DOHH2 (cell line): ENCODE measurements at regions not wholly inside any gene's neighbourhood (a gene's known extent, or its start where the extent isn't known, plus 50 kb on each side); places are given as distances from the start of the nearest gene placed in this dataset.

Experiments
- H3F3A ChIP-seq: fragments of 200-600 bp; sonication (generic), shearing (Covaris generic); 2 replicates; pipeline ENCODE4 v1.6.0; 2016; ENCODE audit warnings: antibody characterized with exemption, mild to moderate bottlenecking; ENCODE audit not compliant: control insufficient read depth, insufficient read depth
- H3K27ac ChIP-seq: fragments of 200-600 bp; sonication (generic); 2 replicates; pipeline ENCODE4 v1.5.1; 2014; ENCODE audit warnings: low read depth, mild to moderate bottlenecking, low read length, moderate library complexity
- H3K27me3 ChIP-seq: fragments of 200-600 bp; sonication (generic); 2 replicates; pipeline ENCODE4 v1.6.1; 2014; ENCODE audit warnings: mild to moderate bottlenecking, low read length, mixed read lengths; ENCODE audit not compliant: control insufficient read depth
- H3K36me3 ChIP-seq: fragments of 200-600 bp; sonication (generic); 2 replicates; pipeline ENCODE4 v1.6.1; 2014; ENCODE audit warnings: mild to moderate bottlenecking, low read length, moderate library complexity, mixed read lengths; ENCODE audit not compliant: control insufficient read depth
- H3K4me1 ChIP-seq: fragments of 200-600 bp; sonication (generic); 2 replicates; pipeline ENCODE4 v1.6.1; 2014; ENCODE audit warnings: mild to moderate bottlenecking, low read length, mixed read lengths; ENCODE audit not compliant: control insufficient read depth
- H3K4me2 ChIP-seq: fragments of 200-600 bp; sonication (generic); 2 replicates; pipeline ENCODE4 v1.6.0; 2014; ENCODE audit warnings: mild to moderate bottlenecking, low read length, moderate library complexity
- H3K4me3 ChIP-seq: fragments of 200-600 bp; sonication (generic); 2 replicates; pipeline ENCODE4 v1.5.1; 2014; ENCODE audit warnings: mild to moderate bottlenecking, low read length, mixed read lengths
- H3K79me2 ChIP-seq: fragments of 200-600 bp; sonication (generic); 2 replicates; pipeline ENCODE4 v1.6.1; 2014; ENCODE audit warnings: mild to moderate bottlenecking, low read length, mixed read lengths; ENCODE audit not compliant: control insufficient read depth
- H3K9me2 ChIP-seq: fragments of 200-600 bp; sonication (generic); replicated peaks from 2 replicates; pipeline ENCODE4 v1.6.1; 2014; ENCODE audit warnings: mild to moderate bottlenecking, low read length, mixed read lengths; ENCODE audit not compliant: control insufficient read depth
- H3K9me3 ChIP-seq: fragments of 200-600 bp; sonication (generic); 2 replicates; pipeline ENCODE4 v1.6.1; 2014; ENCODE audit warnings: antibody characterized with exemption, low read length, mixed read lengths; ENCODE audit not compliant: control insufficient read depth, insufficient read depth
- H4K20me1 ChIP-seq: fragments of 200-600 bp; sonication (generic); 2 replicates; pipeline ENCODE4 v1.6.0; 2014; ENCODE audit warnings: low read depth, mild to moderate bottlenecking, antibody characterized with exemption, low read length, moderate library complexity; ENCODE audit not compliant: control insufficient read depth, insufficient read depth
- EZH2phosphoT487 ChIP-seq: fragments of 200-600 bp; sonication (generic); IDR thresholded peaks from 2 replicates; pipeline ENCODE4 v1.6.1; 2017; ENCODE audit warnings: borderline replicate concordance, mild to moderate bottlenecking, antibody characterized with exemption, low read length, moderate library complexity, mixed read lengths
- TF ChIP-seq, protein P1 (sequence below): fragments of 200-600 bp; sonication (generic); IDR thresholded peaks from one replicate; pipeline ENCODE4 v1.5.1; 2014; ENCODE audit warnings: antibody characterized with exemption, mild to moderate bottlenecking, low read depth, low read length; ENCODE audit not compliant: poor library complexity, severe bottlenecking

DNA sequence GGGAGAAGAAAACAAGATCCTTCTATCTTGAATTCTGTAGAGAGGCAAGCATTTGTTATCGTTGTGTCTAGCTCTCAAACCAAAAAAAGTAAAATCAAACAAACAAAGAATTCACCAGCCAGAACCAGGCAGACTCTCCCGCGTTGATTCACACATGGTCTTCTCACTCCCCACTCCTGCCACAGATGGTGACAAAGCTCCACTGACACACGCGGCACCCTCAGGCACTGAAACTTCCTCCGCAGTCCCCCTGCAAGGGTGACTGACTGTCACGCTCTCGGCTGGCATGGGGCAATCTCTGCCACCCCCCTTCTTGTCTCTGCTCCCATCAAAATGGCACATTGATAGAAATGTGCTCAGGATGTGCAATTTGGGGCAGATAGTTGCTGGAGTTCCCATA, 304.9 kb downstream of the DHX15 start:
- no peak overlapping the region for H3K27ac ChIP-seq
- H3K9me3 ChIP-seq, result no peaks in the 10 kb centered on the region
- H3K4me3 ChIP-seq, result no peak overlapping the region
- no peak overlapping the region for H3K4me2 ChIP-seq
- TF ChIP-seq, protein P1, sequence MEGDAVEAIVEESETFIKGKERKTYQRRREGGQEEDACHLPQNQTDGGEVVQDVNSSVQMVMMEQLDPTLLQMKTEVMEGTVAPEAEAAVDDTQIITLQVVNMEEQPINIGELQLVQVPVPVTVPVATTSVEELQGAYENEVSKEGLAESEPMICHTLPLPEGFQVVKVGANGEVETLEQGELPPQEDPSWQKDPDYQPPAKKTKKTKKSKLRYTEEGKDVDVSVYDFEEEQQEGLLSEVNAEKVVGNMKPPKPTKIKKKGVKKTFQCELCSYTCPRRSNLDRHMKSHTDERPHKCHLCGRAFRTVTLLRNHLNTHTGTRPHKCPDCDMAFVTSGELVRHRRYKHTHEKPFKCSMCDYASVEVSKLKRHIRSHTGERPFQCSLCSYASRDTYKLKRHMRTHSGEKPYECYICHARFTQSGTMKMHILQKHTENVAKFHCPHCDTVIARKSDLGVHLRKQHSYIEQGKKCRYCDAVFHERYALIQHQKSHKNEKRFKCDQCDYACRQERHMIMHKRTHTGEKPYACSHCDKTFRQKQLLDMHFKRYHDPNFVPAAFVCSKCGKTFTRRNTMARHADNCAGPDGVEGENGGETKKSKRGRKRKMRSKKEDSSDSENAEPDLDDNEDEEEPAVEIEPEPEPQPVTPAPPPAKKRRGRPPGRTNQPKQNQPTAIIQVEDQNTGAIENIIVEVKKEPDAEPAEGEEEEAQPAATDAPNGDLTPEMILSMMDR, result no peak
- no peak for TF ChIP-seq EZH2phosphoT487
- H3K79me2 ChIP-seq, result no peaks in the 10 kb centered on the region
- no peaks in the 10 kb centered on the region for H4K20me1 ChIP-seq
- no peaks in the 10 kb centered on the region for H3K36me3 ChIP-seq
- H3F3A ChIP-seq, result no peaks in the 10 kb centered on the region
- no peaks in the 10 kb centered on the region for H3K4me1 ChIP-seq
- no peaks in the 10 kb centered on the region for H3K27me3 ChIP-seq
- H3K9me2 ChIP-seq, result 0 out of 2 replicates have a peak, but pooled peaks cover 2% of the 10 kb centered on the region

DNA sequence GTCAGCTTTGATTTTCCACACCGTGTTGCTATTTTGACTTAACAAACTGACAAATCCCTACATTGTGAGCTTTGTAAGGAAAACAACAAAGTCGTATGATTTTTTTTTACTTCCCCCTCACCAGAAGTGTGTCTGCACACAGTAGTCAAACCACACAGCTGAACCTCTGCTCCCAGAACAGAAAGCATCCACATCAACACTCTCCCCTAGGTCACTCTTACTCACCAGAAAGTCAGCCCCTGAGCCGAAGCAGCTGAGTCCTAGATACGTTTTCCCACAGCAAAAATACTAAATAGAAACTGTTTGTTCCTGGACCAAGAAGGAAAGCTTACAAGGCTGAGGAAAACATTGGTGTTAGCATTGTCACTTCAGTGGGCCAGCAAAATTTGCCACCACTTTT, 305.7 kb downstream of the DHX15 start:
- no peaks in the 10 kb centered on the region for H3K9me3 ChIP-seq
- H3K4me1 ChIP-seq, result no peaks in the 10 kb centered on the region
- H3K27me3 ChIP-seq, result no peaks in the 10 kb centered on the region
- no peaks in the 10 kb centered on the region for H4K20me1 ChIP-seq
- TF ChIP-seq, protein P1, result no peak
- no peak for TF ChIP-seq EZH2phosphoT487
- H3K4me3 ChIP-seq, result no peak overlapping the region
- H3F3A ChIP-seq, result no peaks in the 10 kb centered on the region
- H3K36me3 ChIP-seq, result no peaks in the 10 kb centered on the region
- 0 out of 2 replicates have a peak, but pooled peaks cover 2% of the 10 kb centered on the region for H3K9me2 ChIP-seq
- no peak overlapping the region for H3K27ac ChIP-seq
- H3K4me2 ChIP-seq, result no peak overlapping the region
- no peaks in the 10 kb centered on the region for H3K79me2 ChIP-seq

DNA sequence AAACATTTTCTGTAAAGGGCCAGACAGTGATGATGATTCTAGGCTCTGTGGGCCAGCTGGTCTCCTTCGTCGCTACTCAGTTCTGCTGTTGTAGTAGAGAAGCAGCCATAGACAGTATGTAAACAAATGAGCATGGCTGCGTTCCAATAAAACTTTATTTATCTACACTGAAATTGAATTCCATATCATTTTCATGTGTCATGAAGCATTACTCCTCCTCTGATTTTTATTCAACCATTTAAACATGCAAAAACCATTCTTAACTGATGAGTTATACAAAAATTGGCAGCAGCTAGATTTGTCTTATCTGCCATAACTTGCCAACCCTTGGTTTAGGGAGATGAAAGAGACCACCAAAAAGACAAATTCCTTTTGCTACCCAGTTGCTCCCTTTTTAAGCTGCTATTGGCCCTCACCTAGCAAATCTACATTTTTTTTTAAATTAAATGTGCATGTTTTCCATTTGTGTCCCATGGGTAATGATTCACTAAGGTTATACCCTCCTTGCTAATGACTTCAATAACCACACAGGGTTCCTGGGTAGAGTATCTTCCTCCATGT, 309.9 kb downstream of the DHX15 start:
- Histone ChIP-seq H3K27me3 (no peaks in the 10 kb centered on the region), H3K36me3 (no peaks in the 10 kb centered on the region), H3F3A (no peaks in the 10 kb centered on the region), H3K79me2 (no peaks in the 10 kb centered on the region), H3K4me2 (no peak overlapping the region), H4K20me1 (no peaks in the 10 kb centered on the region), H3K9me2 (0 out of 2 replicates have a peak, but pooled peaks cover 2% of the 10 kb centered on the region), H3K9me3 (no peaks in the 10 kb centered on the region), H3K27ac (no peak overlapping the region), H3K4me3 (no peak overlapping the region), H3K4me1 (no peaks in the 10 kb centered on the region)
- TF ChIP-seq, protein P1, result no peak
- TF ChIP-seq EZH2phosphoT487, result no peak

DNA sequence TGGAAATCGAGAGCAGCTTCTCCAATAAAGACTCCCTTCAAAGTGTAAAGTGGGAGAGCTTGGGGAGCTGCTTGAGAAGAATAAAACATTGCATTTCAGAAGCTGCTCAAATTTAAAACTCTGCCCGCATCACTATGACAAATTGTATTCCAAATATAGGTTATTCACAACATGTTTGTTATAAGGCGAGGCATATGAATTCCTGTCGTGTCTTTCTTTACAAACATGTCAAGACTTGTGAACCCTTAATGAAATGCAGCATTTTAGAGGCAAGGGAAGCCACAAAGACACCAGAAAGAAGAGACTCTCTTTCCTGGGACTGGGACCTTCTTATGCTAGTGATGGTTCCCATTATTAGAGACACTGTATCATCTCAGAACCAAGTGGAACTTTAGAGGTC, 311.2 kb downstream of the DHX15 start:
- TF ChIP-seq, protein P1, result no peak
- TF ChIP-seq EZH2phosphoT487, result no peak
- H3K36me3 ChIP-seq, result no peaks in the 10 kb centered on the region
- H4K20me1 ChIP-seq, result no peaks in the 10 kb centered on the region
- no peaks in the 10 kb centered on the region for H3K4me1 ChIP-seq
- H3K27me3 ChIP-seq, result no peaks in the 10 kb centered on the region
- no peaks in the 10 kb centered on the region for H3K9me3 ChIP-seq
- H3K79me2 ChIP-seq, result no peaks in the 10 kb centered on the region
- no peak overlapping the region for H3K4me3 ChIP-seq
- H3F3A ChIP-seq, result no peaks in the 10 kb centered on the region
- H3K4me2 ChIP-seq, result no peak overlapping the region
- peaks cover 2% of the 10 kb centered on the region; the same call in 1 of the 2 replicates for H3K9me2 ChIP-seq
- no peak overlapping the region for H3K27ac ChIP-seq
